Chondrocyte (in vitro differentiated cells): ENCODE measurements at regions not wholly inside any gene's neighbourhood (a gene's known extent, or its start where the extent isn't known, plus 50 kb on each side); places are given as distances from the start of the nearest gene placed in this dataset.

ENCODE experiments used
- DNase-seq: peaks from one replicate; pipeline ENCODE4 v3.0.0; 2021; ENCODE audit warnings: mixed read lengths, low spot score
- H3K27ac Mint-ChIP-seq: one replicate; pipeline ENCODE4 v1.8.0; 2021; ENCODE audit warnings: mild to moderate bottlenecking, moderate library complexity, mixed read lengths; ENCODE audit not compliant: unreplicated experiment
- H3K27me3 Mint-ChIP-seq: 2 replicates; pipeline ENCODE4 v1.8.0; 2021; ENCODE audit warnings: low read depth, mixed read lengths
- H3K36me3 Mint-ChIP-seq: 2 replicates; pipeline ENCODE4 v1.8.0; 2021; ENCODE audit warnings: low read depth, mixed read lengths
- H3K4me1 Mint-ChIP-seq: 2 replicates; pipeline ENCODE4 v1.8.0; 2021; ENCODE audit warnings: low read depth, mild to moderate bottlenecking, mixed read lengths
- H3K4me3 Mint-ChIP-seq: one replicate; pipeline ENCODE4 v1.8.0; 2021; ENCODE audit warnings: mild to moderate bottlenecking, moderate library complexity, mixed read lengths; ENCODE audit not compliant: unreplicated experiment
- H3K9me3 Mint-ChIP-seq: 2 replicates; pipeline ENCODE4 v1.8.0; 2021; ENCODE audit warnings: low read depth, mixed read lengths
- CTCF ChIP-seq: fragments of 200-600 bp; sonication (generic); IDR thresholded peaks from 2 replicates; pipeline ENCODE4 v1.5.0; 2021; ENCODE audit warnings: antibody characterized with exemption, mild to moderate bottlenecking, moderate library complexity

- peaks cover 17% of the 10 kb centered on the region for H3K9me3 Mint-ChIP-seq
- peaks cover 3% of the 10 kb centered on the region for H3K36me3 Mint-ChIP-seq
- no peak for TF ChIP-seq CTCF
- H3K27me3 Mint-ChIP-seq, result peaks cover 5% of the 10 kb centered on the region
- no peak for DNase-seq
- H3K4me3 Mint-ChIP-seq, result no peak overlapping the region
- H3K27ac Mint-ChIP-seq, result no peak overlapping the region
- H3K4me1 Mint-ChIP-seq, result no peaks in the 10 kb centered on the region
Measured at GRCh38 chr10:75335191-75335590, 66.4 kb downstream of the ZNF503 start.

GRCh38 chr10:75334720-75335119 is 66.8 kb downstream of the ZNF503 start:
- Mint-ChIP-seq H3K4me1 (no peaks in the 10 kb centered on the region), H3K36me3 (peaks cover 7% of the 10 kb centered on the region), H3K27me3 (peaks cover 9% of the 10 kb centered on the region), H3K27ac (no peak overlapping the region), H3K9me3 (peaks cover 20% of the 10 kb centered on the region), H3K4me3 (no peak overlapping the region)
- no peak for TF ChIP-seq CTCF
- no peak for DNase-seq

GRCh38 chr10:75332081-75332480 is 69.5 kb downstream of the ZNF503 start:
- H3K36me3 Mint-ChIP-seq, result peaks cover 7% of the 10 kb centered on the region
- H3K4me1 Mint-ChIP-seq, result no peaks in the 10 kb centered on the region
- H3K27ac Mint-ChIP-seq, result no peak overlapping the region
- H3K4me3 Mint-ChIP-seq, result no peak overlapping the region
- H3K27me3 Mint-ChIP-seq, result peaks cover 21% of the 10 kb centered on the region
- no peak for TF ChIP-seq CTCF
- H3K9me3 Mint-ChIP-seq, result peaks cover 20% of the 10 kb centered on the region
- no peak for DNase-seq

- Mint-ChIP-seq H3K4me1 (no peaks in the 10 kb centered on the region), H3K36me3 (peaks cover 7% of the 10 kb centered on the region), H3K27me3 (peaks cover 23% of the 10 kb centered on the region), H3K9me3 (peaks cover 20% of the 10 kb centered on the region), H3K4me3 (no peak overlapping the region), H3K27ac (no peak overlapping the region)
- no peak for DNase-seq
- no peak for TF ChIP-seq CTCF
Measured at GRCh38 chr10:75331081-75331480, 70.5 kb downstream of the ZNF503 start.

GRCh38 chr10:75329190-75329745 is 72.3 kb downstream of the ZNF503 start:
- Mint-ChIP-seq H3K4me1 (no peaks in the 10 kb centered on the region), H3K9me3 (peaks cover 12% of the 10 kb centered on the region), H3K27me3 (peaks cover 33% of the 10 kb centered on the region), H3K36me3 (peaks cover 7% of the 10 kb centered on the region), H3K27ac (no peak overlapping the region), H3K4me3 (no peak overlapping the region)
- no peak for DNase-seq
- no peak for TF ChIP-seq CTCF
